ENCODE measurements at regions not wholly inside any gene's neighbourhood (a gene's known extent, or its start where the extent isn't known, plus 50 kb on each side); places are given as distances from the start of the nearest gene placed in this dataset.

DNA sequence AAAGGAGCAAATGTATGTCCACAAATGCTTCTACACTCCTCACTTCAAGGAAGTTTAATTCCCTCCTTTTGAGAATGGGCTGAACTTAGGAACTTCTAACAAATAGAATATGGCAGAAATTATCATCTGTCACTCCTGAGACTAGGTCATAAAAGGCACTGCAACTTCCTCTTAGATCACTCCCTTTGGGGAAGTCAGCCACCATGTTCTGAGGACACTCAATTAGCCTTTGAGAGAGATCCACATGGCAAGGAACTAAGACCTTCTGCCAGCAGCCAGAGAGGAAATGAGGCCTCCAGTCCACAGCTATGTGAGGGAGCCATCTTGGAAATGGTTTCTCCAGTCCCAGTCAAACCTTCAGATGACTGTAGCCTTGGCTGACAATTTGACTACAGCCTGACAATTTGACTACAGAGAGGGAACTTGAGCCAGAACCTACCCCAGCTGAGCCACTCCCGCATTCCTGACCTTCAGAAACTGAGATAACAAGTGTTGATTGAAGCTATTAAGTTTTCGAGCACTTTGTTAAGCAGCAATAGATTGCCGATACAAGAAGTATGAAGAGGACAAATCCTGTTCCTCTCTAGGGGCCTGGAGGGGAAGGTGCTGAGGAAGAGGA lies 113.4 kb upstream of the SEC14L1 start:
- ChIA-PET CTCF (no interaction called here), POLR2A (ENCODE audit: low non-redundant PET) (no interaction called here)
- no peak for TF ChIP-seq CTCF (conservative IDR thresholded peaks at IDR 0.05; ENCODE audit: low read depth)
- no peak overlapping the region for H3K27ac ChIP-seq
- DNase-seq (ENCODE audit: low spot score) = no peak

GRCh38 chr17:77028900-77029299 lies 111.9 kb upstream of the SEC14L1 start:
- DNase-seq (ENCODE audit: low spot score) = no peak
- CTCF ChIA-PET = no interaction called here
- TF ChIP-seq CTCF (conservative IDR thresholded peaks at IDR 0.05; ENCODE audit: low read depth) = no peak
- POLR2A ChIA-PET (ENCODE audit: low non-redundant PET) = no interaction called here
- no peak overlapping the region for H3K27ac ChIP-seq

- no peak overlapping the region for H3K27ac ChIP-seq
- DNase-seq (ENCODE audit: low spot score) = no peak
- CTCF ChIA-PET = interaction anchor here (1.2 kb wide), 1 partner anchor 165 kb away, joined by 4 read pairs; the partner anchor contains the start of gene MGAT5B
- POLR2A ChIA-PET (ENCODE audit: low non-redundant PET) = no interaction called here
- TF ChIP-seq CTCF (conservative IDR thresholded peaks at IDR 0.05; ENCODE audit: low read depth) = no peak
Measured at GRCh38 chr17:77032929-77033328, 107.8 kb upstream of the SEC14L1 start.

DNA sequence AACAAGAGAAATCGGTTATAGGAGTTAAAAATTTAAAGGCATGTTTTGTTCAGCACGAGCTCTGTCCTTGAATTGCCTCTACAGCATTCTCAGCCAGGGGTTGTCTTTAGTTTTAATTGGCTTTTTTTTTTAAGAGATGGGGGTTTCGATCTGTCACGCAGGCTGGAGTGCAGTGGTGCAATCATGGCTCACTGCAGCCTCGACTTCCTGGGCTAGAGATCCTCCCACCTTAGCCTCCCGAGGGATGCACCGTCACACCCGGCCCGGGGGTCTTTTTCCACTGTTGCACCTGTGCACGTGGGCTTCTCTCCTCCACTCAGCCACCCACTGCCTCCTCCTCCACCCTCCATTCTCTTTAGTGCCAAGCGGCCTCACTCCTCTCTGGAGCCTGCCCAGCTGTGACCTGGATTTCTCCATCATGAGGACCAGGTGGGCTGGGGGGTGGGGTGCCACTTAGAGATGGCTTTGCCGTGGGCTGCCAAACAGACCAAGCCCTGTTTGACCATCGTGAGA lies 106.8 kb upstream of the SEC14L1 start:
- CTCF ChIA-PET = interaction anchor here (1.2 kb wide), 1 partner anchor 166 kb away, joined by 4 read pairs; the partner anchor contains the start of gene MGAT5B
- DNase-seq (ENCODE audit: low spot score) = no peak
- no peak for TF ChIP-seq CTCF (conservative IDR thresholded peaks at IDR 0.05; ENCODE audit: low read depth)
- POLR2A ChIA-PET (ENCODE audit: low non-redundant PET) = no interaction called here
- no peak overlapping the region for H3K27ac ChIP-seq

GRCh38 chr17:77034677-77035424 lies 105.9 kb upstream of the SEC14L1 start:
- TF ChIP-seq CTCF (conservative IDR thresholded peaks at IDR 0.05; ENCODE audit: low read depth) = no peak
- POLR2A ChIA-PET (ENCODE audit: low non-redundant PET) = no interaction called here

DNA sequence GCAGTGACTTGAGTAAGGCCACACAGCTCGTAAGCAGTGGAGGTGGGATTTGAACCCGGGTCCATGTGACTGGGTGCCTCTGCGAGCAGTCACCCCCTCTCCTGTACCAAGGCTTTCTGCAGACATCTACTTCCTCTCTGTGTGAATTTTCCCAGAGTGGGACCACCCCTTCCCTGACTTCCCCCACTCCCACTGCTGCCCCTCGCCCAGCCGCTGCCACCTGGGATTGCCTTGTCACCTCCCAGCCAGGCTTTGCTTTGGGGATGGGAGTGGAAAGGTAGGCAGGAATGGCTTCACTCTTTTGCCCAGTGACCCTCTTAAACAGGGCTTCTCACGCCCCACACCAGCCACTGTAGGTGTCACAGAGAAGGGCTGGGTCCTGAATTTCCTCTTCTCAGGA lies 105.2 kb upstream of the SEC14L1 start:
- TF ChIP-seq CTCF (conservative IDR thresholded peaks at IDR 0.05; ENCODE audit: low read depth) = no peak
- POLR2A ChIA-PET (ENCODE audit: low non-redundant PET) = no interaction called here
- H3K27ac ChIP-seq = no peak overlapping the region
- DNase-seq (ENCODE audit: low spot score) = no peak
- CTCF ChIA-PET = interaction anchor here (0.6 kb wide), 1 partner anchor 34 kb away, joined by 3 read pairs; no protein-coding TSS in a partner anchor

More at GRCh38 chr17:77034677-77035424, 105.9 kb upstream of the SEC14L1 start:
- H3K27ac ChIP-seq = no peak overlapping the region
- no peak for DNase-seq (ENCODE audit: low spot score)
- CTCF ChIA-PET = no interaction called here

All from RWPE1 (cell line).